HepG2 (cell line): ENCODE measurements at regions not wholly inside any gene's neighbourhood (a gene's known extent, or its start where the extent isn't known, plus 50 kb on each side); places are given as distances from the start of the nearest gene placed in this dataset.

Experiments
- CREM ChIP-seq, 2 experiments: sonication (generic) in 1 of 2; formaldehyde crosslinking in 1 of 2; IDR thresholded peaks; 2 replicates each; pipeline versions ENCODE4 v1.4.0 to v1.6.1; 2016 to 2020; ENCODE audit warnings: antibody characterized with exemption in 1 of 2, mild to moderate bottlenecking in 1 of 2, missing genetic modification reagents in 1 of 2
- EED ChIP-seq: sonication (generic); formaldehyde crosslinking; IDR thresholded peaks from 2 replicates; pipeline ENCODE4 v1.5.0; 2020; ENCODE audit warnings: mild to moderate bottlenecking, missing genetic modification reagents
- EHMT2 ChIP-seq: fragments of 200-600 bp; sonication (generic); IDR thresholded peaks from 2 replicates; pipeline ENCODE4 v1.7.0; 2017; ENCODE audit warnings: antibody characterized with exemption, low read depth, low read length, borderline replicate concordance
- FOSL1 ChIP-seq: sonication (generic); formaldehyde crosslinking; IDR thresholded peaks from 2 replicates; pipeline ENCODE4 v1.9.0; 2021; ENCODE audit warnings: missing genetic modification reagents, borderline replicate concordance
- FOXA1 ChIP-seq, 2 experiments: fragments of 450-650 bp in 1 of 2; sonication (generic) in 1 of 2; formaldehyde crosslinking in 1 of 2; IDR thresholded peaks; 2 replicates each; pipeline versions ENCODE4 v1.4.0 to v1.6.1; 2016 to 2020; ENCODE audit warnings: missing genetic modification reagents in 1 of 2
- POLR2A ChIP-seq, 2 experiments: IDR thresholded peaks; 2 replicates each; pipeline ENCODE4 v1.6.1; 2011; ENCODE audit warnings: low read depth in 2 of 2, low read length in 2 of 2, mild to moderate bottlenecking in 1 of 2, moderate library complexity in 1 of 2; ENCODE audit not compliant: insufficient read depth in 1 of 2
- RBM39 ChIP-seq: fragments of 200-400 bp; formaldehyde crosslinking; IDR thresholded peaks from one replicate; pipeline ENCODE4 v1.6.1; 2018; ENCODE audit warnings: antibody characterized with exemption, mild to moderate bottlenecking, low read depth, low read length; ENCODE audit not compliant: poor library complexity, severe bottlenecking
- REST ChIP-seq, 2 experiments: IDR thresholded peaks; 2 replicates each; pipeline ENCODE4 v1.6.1; 2011 to 2012; ENCODE audit warnings: low read length in 2 of 2, borderline replicate concordance in 1 of 2, low read depth in 1 of 2, mild to moderate bottlenecking in 1 of 2, moderate library complexity in 1 of 2
- TAF1 ChIP-seq: sonication (generic); formaldehyde crosslinking; IDR thresholded peaks from 2 replicates; pipeline ENCODE4 v1.4.0; 2020; ENCODE audit warnings: missing genetic modification reagents
- TBL1XR1 ChIP-seq: fragments of 150-350 bp; IDR thresholded peaks from 2 replicates; pipeline ENCODE4 v1.6.1; 2014; ENCODE audit warnings: borderline replicate concordance, low read length; ENCODE audit not compliant: partially characterized antibody
- ZNF556 ChIP-seq: sonication (generic); formaldehyde crosslinking; IDR thresholded peaks from 2 replicates; pipeline ENCODE4 v1.4.0; 2020; ENCODE audit warnings: mild to moderate bottlenecking, missing genetic modification reagents, borderline replicate concordance

- TF ChIP-seq REST (IDR thresholded peaks at IDR 0.05; ENCODE audit: borderline replicate concordance in 1 of 2, low read depth in 1 of 2, low read length in 2 of 2): no peak
- no peak for TF ChIP-seq EED (CRISPR knock-in tag)
- no peak for TF ChIP-seq POLR2A (IDR thresholded peaks at IDR 0.05; ENCODE audit: insufficient read depth in 1 of 2, low read depth in 2 of 2, low read length in 2 of 2)
- TF ChIP-seq EHMT2: no peak
- TF ChIP-seq FOXA1 (IDR thresholded peaks at IDR 0.05): no peak
- no peak for TF ChIP-seq FOXA1 (CRISPR knock-in tag; IDR thresholded peaks at IDR 0.05)
- no peak for TF ChIP-seq TBL1XR1
- no peak for TF ChIP-seq TAF1 (CRISPR knock-in tag)
- TF ChIP-seq RBM39: no peak
- TF ChIP-seq FOSL1 (CRISPR knock-in tag): no peak
- TF ChIP-seq CREM (IDR thresholded peaks at IDR 0.05): no peak
- TF ChIP-seq CREM (CRISPR knock-in tag; IDR thresholded peaks at IDR 0.05): no peak
- TF ChIP-seq ZNF556: no peak
Observed at GRCh38 chr6:140208286-140208685, 833.8 kb upstream of the CITED2 start.
